Nephron progenitor cell (in vitro differentiated cells): ENCODE measurements at regions not wholly inside any gene's neighbourhood (a gene's known extent, or its start where the extent isn't known, plus 50 kb on each side); places are given as distances from the start of the nearest gene placed in this dataset.

Experiments
- DNase-seq: peaks from one replicate; pipeline ENCODE4 v3.0.0; 2021
- H3K27ac Mint-ChIP-seq: 2 replicates; pipeline ENCODE4 v1.8.0; 2021; ENCODE audit warnings: mild to moderate bottlenecking, moderate library complexity, mixed read lengths
- H3K27me3 Mint-ChIP-seq: 2 replicates; pipeline ENCODE4 v1.8.0; 2021; ENCODE audit warnings: mild to moderate bottlenecking, low read depth, mixed read lengths; ENCODE audit not compliant: poor library complexity
- H3K36me3 Mint-ChIP-seq: 2 replicates; pipeline ENCODE4 v1.8.0; 2021; ENCODE audit warnings: low read depth, mixed read lengths
- H3K4me1 Mint-ChIP-seq: 2 replicates; pipeline ENCODE4 v1.8.0; 2021; ENCODE audit warnings: mixed read lengths
- H3K4me3 Mint-ChIP-seq: 2 replicates; pipeline ENCODE4 v1.8.0; 2021; ENCODE audit warnings: mild to moderate bottlenecking, moderate library complexity, mixed read lengths
- H3K9me3 Mint-ChIP-seq: 2 replicates; pipeline ENCODE4 v1.8.0; 2021; ENCODE audit warnings: mild to moderate bottlenecking, moderate library complexity, mixed read lengths
- TF ChIP-seq, protein P1 (sequence below): fragments of 200-600 bp; sonication (generic); IDR thresholded peaks from 2 replicates; pipeline ENCODE4 v1.5.0; 2021; ENCODE audit warnings: antibody characterized with exemption

GRCh38 chr3:162367429-162368260 lies 871.0 kb downstream of the OTOL1 start:
- H3K36me3 Mint-ChIP-seq: no peaks in the 10 kb centered on the region

DNA sequence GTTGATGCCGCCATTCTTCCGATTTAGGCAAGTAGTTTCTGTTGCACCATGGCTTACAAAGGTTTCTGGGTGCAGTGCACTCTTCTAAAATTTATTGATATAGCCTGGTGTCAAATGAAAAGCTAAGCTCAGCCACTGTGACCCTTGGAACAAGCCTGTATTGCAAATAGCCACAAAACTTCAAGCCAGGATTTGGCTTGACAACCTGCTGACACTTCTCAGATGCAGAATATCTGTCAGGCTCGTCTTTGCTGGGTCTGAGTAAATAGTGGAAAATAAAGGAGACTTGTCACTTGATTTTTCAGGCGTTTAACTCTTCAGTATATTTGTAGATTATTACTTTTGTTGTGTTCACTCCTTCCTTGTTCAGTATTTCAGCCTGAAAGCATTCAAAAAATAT lies 871.8 kb downstream of the OTOL1 start:
- peaks cover 8% of the 10 kb centered on the region for H3K9me3 Mint-ChIP-seq
- TF ChIP-seq, protein P1, sequence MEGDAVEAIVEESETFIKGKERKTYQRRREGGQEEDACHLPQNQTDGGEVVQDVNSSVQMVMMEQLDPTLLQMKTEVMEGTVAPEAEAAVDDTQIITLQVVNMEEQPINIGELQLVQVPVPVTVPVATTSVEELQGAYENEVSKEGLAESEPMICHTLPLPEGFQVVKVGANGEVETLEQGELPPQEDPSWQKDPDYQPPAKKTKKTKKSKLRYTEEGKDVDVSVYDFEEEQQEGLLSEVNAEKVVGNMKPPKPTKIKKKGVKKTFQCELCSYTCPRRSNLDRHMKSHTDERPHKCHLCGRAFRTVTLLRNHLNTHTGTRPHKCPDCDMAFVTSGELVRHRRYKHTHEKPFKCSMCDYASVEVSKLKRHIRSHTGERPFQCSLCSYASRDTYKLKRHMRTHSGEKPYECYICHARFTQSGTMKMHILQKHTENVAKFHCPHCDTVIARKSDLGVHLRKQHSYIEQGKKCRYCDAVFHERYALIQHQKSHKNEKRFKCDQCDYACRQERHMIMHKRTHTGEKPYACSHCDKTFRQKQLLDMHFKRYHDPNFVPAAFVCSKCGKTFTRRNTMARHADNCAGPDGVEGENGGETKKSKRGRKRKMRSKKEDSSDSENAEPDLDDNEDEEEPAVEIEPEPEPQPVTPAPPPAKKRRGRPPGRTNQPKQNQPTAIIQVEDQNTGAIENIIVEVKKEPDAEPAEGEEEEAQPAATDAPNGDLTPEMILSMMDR: no peak

More at GRCh38 chr3:162367429-162368260, 871.0 kb downstream of the OTOL1 start:
- Mint-ChIP-seq H3K9me3 (no peaks in the 10 kb centered on the region), H3K27ac (peak overlapping the region; percentile 73), H3K4me3 (no peak overlapping the region), H3K4me1 (peaks cover 36% of the 10 kb centered on the region), H3K27me3 (no peaks in the 10 kb centered on the region)
- TF ChIP-seq, protein P1: no peak
- DNase-seq: no peak

GRCh38 chr3:162369306-162369705 lies 872.7 kb downstream of the OTOL1 start:
- H3K9me3 Mint-ChIP-seq: peaks cover 8% of the 10 kb centered on the region
- peaks cover 36% of the 10 kb centered on the region for H3K4me1 Mint-ChIP-seq
- TF ChIP-seq, protein P1: no peak
- no peak for DNase-seq
- H3K27ac Mint-ChIP-seq: no peak overlapping the region
- no peaks in the 10 kb centered on the region for H3K27me3 Mint-ChIP-seq
- H3K36me3 Mint-ChIP-seq: no peaks in the 10 kb centered on the region
- H3K4me3 Mint-ChIP-seq: no peak overlapping the region

More for the DNA sequence above, 871.8 kb downstream of the OTOL1 start:
- Mint-ChIP-seq H3K36me3 (no peaks in the 10 kb centered on the region), H3K27ac (peak overlapping the region; percentile 73), H3K4me1 (peaks cover 36% of the 10 kb centered on the region), H3K4me3 (no peak overlapping the region), H3K27me3 (no peaks in the 10 kb centered on the region)
- no peak for DNase-seq

- H3K9me3 Mint-ChIP-seq: peaks cover 8% of the 10 kb centered on the region
- TF ChIP-seq, protein P1: no peak
- DNase-seq: no peak
- H3K4me3 Mint-ChIP-seq: no peak overlapping the region
- H3K27me3 Mint-ChIP-seq: no peaks in the 10 kb centered on the region
- no peak overlapping the region for H3K27ac Mint-ChIP-seq
- H3K36me3 Mint-ChIP-seq: no peaks in the 10 kb centered on the region
- peaks cover 33% of the 10 kb centered on the region for H3K4me1 Mint-ChIP-seq
Measured at GRCh38 chr3:162370141-162370540, 873.5 kb downstream of the OTOL1 start.

GRCh38 chr3:162376761-162377160 lies 880.2 kb downstream of the OTOL1 start:
- no peak overlapping the region for H3K27ac Mint-ChIP-seq

More at GRCh38 chr3:162376761-162377160, 880.2 kb downstream of the OTOL1 start:
- no peaks in the 10 kb centered on the region for H3K4me1 Mint-ChIP-seq
- no peaks in the 10 kb centered on the region for H3K27me3 Mint-ChIP-seq
- TF ChIP-seq, protein P1: no peak
- no peak overlapping the region for H3K4me3 Mint-ChIP-seq
- H3K36me3 Mint-ChIP-seq: no peaks in the 10 kb centered on the region
- DNase-seq: no peak
- peaks cover 25% of the 10 kb centered on the region for H3K9me3 Mint-ChIP-seq
